HG02759 (cell line): ENCODE measurements at regions not wholly inside any gene's neighbourhood (a gene's known extent, or its start where the extent isn't known, plus 50 kb on each side); places are given as distances from the start of the nearest gene placed in this dataset.

ENCODE experiments used
- ATAC-seq: cut with Tn5 transposase; IDR thresholded peaks from one replicate; pipeline ENCODE4 v1.9.1; 2021; ENCODE audit warnings: mild to moderate bottlenecking, moderate library complexity; ENCODE audit not compliant: unreplicated experiment

DNA sequence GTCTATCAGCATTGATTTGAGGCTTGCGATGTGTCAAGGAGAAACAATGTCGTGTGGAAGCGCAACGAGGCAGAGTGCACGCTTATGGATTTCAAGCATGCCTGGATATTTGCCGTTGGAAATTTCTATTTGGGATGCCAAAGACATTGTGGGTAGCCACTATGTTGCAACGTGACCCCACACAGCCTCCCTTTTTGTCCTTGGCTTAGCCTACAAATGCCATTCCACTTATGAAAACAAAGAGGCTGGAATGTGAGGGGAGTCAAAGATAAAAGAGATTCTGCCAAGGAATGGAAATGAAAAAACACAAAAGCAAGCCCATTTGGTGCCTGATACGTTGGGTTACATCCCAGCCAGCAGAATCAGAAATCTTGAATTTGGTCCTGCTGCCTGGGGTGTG, 721.2 kb downstream of the GALR1 start:
- ATAC-seq = no peak

DNA sequence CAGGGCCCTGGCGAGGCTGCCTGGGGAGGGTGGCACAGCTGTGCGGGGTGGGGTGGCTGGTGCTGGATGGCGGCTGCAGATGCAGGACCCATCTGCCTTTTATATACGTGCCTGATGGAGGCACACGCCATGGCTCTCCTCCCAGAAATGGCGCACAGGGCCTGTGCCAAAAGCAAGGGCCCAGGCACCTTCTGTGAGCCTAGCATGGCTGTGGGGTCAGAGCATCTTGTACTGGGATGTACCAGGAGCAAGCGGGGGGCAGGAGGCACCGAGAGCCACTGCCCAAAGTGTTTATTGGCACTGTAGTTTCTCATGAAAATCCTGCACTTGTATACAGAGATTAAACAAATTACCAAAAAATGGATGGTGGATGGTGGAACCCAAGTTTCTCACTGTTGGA, 724.1 kb downstream of the GALR1 start:
- ATAC-seq = no peak

DNA sequence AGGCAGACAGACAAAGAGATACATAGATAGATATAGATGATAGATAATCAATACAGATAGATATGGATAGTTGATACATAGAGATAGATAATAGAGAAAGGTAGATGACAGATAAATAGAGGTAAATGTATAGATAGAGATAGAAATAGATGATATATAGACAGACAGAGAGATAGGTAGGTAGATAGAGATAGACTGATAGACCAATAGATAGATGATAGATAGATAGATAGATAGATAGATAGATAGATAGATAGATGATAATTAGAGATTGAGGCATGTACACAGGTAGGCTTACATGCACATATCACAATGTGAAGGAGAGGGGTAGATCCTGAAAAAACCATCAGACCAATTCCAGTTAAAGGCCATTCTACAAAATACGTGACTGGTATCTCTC, 724.7 kb downstream of the GALR1 start:
- no peak for ATAC-seq

DNA sequence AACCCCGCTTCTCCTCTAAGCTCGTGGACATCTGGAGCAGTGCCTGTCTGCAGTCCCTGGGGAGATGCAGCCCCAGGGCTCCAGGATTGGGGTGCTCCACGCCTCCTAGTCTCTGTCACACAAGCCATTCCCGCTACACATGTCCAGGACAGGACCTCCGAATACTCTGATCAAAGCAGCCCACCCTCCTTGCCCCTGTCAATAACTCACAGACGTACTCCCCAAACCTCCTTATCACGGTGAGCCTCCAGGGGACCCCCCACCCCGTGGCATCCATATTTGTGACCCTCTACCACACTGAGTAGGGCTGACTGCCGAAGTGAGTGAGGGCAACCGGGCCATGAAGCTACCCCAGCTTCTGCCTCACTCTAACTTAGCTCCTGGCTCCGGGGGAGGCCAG, 727.7 kb downstream of the GALR1 start:
- no peak for ATAC-seq

DNA sequence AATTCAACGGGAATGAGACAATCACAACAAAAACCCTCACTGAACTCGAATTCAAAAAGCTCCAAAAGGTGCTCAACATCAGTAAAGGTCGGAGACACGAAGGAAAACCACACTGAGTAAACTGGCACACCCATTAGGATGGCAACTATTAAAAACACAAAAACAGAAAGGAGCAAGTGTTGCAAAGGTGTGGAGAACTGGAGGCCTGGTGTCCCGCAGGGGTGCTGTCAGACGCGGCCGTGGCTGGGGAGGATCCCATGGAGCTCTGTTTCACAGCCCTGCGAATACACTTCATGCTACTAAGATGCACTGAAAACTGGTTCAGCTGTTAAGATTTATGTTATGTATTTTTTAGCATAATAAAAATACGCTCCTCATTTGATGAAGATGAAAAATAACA, 730.6 kb downstream of the GALR1 start:
- ATAC-seq = no peak

DNA sequence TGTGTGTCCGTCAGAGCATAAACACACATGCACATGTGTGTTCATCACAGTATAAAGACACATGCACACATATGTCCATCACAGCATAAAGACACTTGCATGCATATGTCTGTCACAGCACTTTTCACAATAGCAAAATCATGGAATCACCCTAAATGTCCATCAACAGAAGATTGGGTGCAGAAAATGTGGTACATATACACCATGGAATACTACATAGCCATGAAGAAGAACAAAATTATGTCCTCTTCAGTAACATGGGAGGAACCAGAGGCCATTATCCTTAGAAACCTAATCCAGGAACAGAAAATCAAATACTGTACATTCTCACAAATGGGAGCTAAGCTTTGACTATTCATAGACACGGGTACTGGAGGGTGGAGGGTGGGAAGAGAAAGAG, 732.2 kb downstream of the GALR1 start:
- no peak for ATAC-seq

DNA sequence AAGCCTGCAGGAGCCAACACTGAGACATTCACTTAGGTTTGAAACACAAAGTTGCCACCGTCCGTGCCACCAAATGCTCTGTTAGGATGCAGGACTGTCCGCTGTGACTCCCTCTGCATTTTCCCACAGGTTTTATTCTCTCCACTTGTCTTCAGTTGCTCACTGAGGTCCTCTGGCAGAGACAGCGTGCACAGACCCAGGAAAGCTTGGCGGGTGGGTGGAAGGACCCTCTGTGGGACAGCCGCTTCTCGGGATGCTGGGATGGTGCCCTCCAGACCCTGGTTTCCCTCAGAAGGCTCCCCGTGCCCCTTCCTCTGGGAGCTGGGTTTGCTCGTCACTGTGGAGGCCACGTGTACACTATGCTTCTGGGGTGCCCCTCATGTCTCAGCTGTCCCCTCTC, 733.6 kb downstream of the GALR1 start:
- ATAC-seq = no peak

DNA sequence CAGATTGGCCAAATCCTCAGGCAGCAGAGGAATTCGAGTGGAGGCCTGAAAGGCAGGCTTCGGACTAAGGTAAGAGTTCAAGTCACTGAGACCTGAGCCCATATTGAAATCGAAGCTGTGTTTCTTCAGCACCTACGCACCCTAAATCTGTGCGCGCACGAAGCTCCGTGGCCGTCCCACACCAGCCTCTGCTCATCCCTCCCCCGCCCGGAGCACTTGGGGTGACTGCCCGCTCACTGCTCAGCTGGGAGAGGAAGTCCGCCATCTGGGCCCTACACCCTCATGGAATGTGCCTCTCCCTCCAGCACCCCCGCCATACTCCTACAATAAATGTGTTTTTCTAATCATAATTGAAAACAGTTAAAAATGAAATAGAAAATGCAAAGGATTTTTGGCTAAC, 734.5 kb downstream of the GALR1 start:
- no peak for ATAC-seq

DNA sequence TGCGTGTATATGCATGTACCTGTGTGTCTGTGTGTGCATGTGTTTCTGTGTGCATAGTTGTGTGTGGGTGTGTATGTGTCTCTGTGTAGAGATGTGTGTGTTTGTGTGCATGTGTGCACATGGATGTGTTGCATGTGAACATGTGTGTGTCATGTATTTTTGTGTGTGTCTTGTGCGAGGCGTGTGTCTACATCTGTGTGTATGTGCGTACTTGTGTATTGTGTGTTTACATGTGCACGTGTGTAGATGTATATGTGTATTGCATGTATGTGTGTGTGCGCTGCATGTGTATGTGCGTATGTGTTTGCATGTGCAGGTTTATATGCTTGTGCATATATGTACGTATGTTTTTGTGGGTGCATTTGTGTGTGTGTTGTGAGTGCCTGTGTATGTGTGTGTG, 735.2 kb downstream of the GALR1 start:
- no peak for ATAC-seq

DNA sequence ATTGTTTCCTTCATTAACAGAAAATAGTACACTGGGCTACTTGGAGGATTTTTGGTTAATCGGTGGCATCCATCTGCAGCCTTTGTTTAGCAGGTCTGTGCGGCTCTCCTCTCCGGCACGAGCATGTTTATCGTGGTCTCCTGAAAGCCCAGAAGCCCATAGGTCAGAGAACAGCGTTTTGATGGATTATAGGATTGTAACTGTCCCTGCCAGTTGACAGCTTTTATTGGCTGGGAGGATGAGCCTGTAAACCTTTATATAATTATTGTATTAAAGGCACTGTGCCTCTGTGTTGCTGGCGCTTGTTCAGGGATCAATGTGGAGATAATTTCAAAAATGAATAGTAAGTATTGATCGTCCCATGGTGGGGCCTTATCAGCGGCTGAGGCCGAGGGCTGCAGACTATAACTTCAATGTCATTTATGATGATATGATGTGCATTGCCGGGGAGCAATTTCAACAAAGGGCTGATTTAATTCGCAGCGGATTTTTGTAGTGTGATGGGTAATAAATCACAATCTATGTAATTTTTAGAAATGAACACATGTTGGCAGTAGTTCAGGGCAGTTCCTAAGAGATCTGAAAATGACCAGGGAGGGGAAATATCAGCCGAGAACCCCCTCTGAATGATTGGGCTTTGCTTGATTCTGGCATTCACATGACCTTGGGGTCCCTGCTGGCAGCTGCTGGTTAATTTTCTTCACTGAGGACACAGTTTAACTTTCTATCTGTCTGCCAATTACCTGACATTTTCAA, 736.1 kb downstream of the GALR1 start:
- no peak for ATAC-seq

DNA sequence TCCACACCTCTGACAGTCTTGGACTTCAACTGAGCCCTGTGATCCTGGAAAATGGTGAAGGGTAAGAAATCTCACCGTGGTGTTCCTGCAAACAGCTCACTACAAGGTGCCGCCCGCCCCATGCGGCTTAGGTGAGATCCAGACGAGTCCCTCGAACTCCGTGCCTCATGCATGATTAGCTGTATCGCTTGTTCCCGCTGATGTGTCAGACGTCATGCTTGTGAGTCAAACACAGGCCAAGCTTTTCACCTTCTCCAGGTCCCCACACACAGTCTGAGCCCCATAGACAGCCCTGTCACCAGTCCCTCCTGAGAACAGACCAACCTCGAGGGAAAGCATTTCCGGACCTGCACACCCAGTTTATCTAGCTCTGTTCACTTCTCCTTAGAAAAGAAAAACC, 740.5 kb downstream of the GALR1 start:
- ATAC-seq = no peak

DNA sequence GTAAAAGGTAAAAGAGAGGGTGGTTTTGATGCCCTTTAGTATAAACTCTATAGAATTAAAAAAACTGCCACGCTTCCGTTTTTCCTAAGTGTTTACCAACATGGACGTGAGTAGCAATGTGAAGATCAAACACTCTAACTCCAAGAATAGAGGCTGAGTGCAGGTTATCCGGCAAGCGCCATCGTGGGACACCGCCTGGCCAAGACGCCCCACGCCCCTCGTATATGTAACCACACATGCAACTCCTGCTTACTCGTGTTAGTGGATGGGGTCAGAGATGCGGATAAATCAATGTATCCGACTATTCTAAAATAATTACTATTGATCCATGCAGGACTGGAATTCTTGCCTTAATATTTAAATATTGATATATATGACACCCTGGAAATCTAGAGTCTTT, 741.3 kb downstream of the GALR1 start:
- ATAC-seq = no peak

DNA sequence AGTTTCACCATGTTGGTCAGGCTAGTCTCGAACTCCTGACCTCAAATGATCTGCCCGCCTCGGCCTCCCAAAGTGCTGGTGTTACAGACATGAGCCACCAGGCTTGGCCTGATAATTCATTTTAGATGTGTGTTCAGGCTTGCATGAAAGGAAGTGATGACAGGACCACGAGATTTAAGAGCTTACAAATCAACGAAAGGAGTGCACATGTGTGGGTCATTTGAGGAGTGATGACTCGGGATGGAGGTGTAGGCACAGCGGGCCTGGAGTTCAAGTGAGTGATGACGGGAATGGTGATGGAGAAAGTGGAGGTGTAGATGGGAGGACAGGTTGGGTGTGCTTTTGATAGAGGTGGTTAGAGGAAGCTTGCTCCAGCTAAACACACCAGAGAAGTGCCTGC, 742.4 kb downstream of the GALR1 start:
- ATAC-seq = no peak

DNA sequence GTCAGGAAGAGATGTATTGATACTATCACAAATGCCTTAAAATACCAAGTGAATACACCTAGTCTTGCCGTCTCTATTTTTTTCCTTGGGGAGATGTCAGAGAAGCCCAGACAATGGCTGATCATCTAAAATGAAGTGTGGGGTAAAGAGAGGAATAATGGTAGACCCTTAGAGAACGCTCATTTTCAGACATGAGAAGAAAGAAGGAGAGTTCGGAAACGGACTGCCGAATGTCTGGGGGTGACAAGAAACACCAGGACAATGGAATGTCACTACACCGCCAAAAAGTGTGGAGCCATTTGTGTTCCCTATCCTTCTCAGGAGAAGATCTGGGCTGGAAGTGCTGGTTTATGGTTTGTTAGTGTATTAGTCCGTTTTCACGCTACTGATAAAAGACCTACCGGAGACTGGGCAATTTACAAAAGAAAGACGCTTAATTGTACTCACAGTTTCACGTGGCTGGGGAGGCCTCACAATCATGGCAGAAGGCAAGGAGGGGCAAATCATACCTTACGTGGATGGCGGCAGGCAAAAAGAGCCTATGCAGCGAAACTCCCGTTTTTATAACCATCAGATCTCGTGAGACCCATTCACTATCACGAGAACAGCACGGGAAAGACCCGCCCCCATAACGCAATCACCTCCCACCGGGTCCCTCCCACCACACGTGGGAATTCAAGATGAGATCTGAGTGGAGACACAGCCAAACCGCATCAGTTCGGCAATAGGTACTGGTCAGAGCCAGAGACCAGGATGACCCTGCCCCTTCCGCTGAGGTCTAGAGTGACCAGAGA, 743.7 kb downstream of the GALR1 start:
- no peak for ATAC-seq

DNA sequence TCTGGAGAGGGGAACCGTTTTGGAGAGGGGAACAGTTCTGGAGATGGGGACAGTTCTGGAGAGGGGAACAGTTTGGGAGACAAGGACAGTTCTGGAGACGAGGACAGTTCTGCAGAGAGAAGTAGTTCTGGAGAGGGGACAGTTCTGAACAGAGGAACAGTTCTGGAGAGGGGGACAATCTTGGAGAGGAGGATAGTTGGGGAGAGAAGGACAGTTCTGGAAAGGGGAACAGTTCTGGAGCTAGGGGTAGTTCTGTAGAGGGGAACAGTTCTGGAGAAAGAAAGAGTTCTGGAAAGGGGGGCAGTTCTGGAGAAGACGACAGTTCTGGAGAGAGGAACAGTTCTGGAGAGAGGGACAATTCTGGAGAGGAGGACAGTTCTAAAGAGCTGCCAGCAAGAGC, 745.9 kb downstream of the GALR1 start:
- no peak for ATAC-seq

DNA sequence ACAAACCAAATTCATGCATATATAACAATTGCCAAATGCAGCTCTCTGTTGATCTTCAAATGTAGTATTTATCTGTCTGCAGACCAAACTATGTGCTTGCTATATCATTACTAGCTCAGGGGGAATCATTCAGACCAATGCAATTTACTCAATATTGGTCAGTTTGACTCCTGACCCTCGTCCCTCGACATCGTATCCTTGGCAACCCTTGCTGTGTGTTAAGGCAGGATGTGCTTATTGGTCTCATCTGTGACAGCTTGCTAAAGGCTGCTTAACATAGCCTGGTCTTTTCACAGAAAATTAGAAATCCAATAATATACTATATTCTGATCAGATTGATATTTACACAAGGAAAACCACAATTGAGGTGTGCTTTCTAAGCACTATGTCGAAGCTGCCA, 747.1 kb downstream of the GALR1 start:
- no peak for ATAC-seq

DNA sequence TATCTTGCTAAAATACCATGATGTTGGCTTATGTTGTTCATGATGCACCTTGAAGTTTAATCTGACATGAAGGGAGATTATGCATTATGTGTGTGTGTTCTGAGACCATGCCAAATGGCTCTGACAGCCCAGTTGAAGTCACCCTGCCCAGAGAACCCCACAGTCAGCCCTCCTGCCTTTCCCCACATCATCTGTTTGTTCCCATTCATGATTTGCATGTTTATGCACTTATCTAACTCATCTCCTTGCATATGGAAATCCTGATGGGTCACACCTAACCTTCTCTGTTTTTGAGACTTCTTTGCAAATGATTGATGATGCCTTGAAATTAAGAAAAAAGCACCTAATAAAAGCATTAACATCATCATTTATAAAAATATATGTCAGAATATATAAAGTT, 752.2 kb downstream of the GALR1 start:
- no peak for ATAC-seq

DNA sequence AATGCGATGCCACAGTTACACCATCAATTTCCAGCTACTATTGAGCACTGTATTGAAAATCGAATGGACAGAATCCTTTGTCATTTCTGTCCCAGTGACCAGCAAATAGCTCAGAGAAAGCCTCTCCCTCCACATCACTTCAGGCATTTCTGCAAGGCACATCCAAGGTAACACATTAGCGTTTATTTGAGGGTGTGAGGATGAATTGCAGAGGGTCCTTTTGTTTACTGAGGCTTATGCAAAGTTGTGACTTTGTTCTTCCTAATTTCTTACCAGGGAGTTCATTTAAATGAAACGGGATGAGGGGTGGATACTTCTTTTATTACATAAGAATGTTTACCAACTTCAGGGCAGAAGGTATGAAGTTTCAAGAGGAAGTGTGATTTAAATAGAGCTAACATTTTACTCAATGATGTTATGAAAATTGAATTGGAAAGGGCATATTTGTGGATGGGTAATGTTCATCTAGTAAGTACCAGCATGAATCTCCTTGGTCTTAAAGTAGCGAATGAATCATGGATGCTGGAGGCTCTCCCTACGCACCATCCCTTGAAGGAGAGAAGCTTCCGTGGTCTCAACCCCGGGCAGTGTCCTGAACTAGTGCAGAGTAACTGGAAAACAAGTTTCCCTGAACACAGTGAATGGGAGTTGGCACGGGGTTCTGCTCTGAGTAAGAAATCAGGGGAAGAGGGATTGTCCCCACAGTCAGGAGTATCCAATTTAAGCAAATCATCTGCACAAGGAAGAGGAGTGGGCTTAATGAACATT, 756.5 kb downstream of the GALR1 start:
- no peak for ATAC-seq

DNA sequence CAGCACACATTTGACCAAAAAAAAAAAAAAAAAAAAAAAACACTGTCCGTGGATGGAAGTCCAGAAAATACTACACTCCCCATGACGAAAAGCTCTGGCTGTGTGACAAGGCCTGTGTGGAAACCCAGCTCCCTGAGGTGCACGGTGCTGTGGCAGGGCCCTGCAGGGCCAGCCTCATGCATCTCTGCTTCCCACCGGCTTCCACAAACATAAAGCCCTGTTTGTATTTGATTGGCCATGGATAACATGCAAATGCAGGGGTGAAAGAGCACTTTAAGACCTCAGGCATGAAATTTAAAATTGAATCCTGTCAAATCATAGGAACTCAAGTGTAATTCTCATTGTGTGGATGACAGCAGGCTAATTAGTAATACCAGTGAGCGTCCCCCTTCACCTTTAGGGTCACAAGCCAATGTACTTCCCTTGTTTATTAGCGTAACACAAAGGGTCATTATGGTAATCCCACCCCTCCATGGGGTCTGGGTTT, 757.2 kb downstream of the GALR1 start:
- ATAC-seq = no peak

DNA sequence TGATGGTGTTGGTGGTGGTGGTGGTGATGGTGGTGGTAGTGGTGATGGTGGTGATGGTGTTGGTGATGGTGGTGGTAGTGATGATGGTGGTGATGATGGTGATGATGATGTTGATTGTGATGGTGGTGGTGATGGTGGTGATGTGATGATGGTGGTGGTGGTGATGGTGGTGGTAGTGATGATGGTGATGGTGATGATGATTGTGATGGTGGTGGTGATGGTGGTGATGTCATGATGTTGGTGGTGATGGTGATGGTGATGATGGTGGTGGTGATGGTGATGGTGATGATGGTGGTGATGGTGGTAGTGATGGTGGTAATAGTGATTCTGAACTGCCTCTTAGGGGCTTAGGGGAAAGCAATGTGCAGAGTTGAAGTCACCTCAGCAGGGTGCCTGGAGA, 760.7 kb downstream of the GALR1 start:
- ATAC-seq = no peak

DNA sequence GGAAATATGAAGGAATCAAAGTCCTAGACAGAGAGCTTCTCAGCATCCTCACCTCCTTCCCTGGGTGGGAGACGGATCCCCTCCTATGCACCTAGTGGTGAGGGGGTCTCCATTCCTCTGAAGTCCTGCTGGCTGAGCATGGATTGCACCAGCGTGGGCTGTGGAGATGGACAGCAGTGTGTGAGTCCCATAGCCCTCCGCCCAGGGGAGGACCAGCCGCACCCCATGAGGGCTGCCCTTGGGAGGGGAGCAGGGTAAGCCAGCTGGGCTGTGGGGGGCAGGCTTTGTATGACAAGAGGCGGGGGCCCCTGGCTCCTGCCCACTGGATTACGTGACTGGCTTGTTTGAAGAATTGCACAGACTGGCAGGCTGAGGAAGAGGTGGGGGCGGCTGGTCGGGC, 768.2 kb downstream of the GALR1 start:
- ATAC-seq = no peak

DNA sequence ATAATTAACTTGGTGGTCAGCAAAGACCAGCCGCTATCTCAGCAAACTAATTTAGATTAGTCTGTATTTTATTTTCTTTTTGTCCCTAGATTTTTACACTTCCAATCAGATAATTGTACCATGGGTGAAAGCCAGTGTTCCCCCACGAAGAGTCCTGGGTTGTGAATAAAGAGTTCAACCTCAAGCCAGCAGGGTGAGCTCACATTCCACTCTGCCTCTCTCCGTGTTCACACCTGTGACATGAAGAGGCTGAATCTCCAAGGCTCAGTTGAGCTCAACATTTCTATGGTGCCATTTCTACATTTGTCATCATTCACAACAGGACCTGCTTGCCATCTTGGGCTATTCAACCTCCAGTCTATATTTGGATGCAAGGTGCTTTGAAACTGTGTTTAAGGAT, 771.5 kb downstream of the GALR1 start:
- ATAC-seq = no peak
